Left renal cortex interstitium (tissue), 4 donors: ENCODE measurements at regions not wholly inside any gene's neighbourhood (a gene's known extent, or its start where the extent isn't known, plus 50 kb on each side); places are given as distances from the start of the nearest gene placed in this dataset.
"Not testable (repeated sequence)": the region's sequence is repeated elsewhere in the genome, so short reads cannot be mapped to it uniquely, and the experiment has no call there.

ENCODE experiments used
- DNase-seq, 4 donors: peaks; one replicate each; pipeline ENCODE4 v3.0.0-alpha.2; 2013; ENCODE audit warnings: low read depth in 4 of 4, low spot score in 2 of 4, missing footprints in 1 of 4

DNA sequence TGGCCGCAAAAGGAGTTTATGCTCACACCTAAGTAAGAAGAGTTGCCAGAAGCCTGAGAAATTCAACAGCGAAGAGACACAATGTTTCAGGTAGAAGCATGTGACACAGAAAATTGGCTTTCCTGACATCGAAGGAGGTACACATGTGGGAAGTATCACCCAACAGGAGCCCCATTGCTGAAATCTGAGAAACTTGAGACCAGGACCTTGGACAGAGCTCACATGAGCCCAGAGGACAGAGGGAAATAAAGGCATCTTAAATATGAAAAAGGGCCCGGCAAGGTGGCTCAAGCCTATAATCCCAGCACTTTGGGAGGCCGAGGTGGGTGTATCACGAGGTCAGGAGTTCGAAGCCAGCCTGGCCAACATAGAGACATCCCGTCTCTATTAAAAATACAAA, 304.1 kb upstream of the C16orf82 start:
- peak in 1 of 4 donors; percentile 12 for DNase-seq

DNA sequence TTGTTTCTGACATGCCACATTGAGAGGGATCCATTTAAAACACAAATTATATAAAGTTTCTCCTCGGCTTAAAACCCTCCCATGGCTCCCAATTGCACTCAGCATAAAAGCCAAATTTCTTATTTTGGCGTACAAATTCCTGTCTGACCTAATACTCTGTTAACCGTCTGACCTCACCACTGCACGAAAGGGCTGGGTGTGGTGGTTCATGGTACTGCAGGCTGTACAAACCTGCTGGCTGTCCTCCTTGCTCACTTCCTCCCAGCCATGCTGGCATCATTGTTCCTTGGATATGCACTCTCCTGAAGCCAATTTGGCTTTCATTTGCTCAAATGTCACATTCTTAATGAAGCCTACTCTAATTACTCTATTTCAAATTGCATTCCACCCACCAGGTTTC, 301.6 kb upstream of the C16orf82 start:
- no peak for DNase-seq

DNA sequence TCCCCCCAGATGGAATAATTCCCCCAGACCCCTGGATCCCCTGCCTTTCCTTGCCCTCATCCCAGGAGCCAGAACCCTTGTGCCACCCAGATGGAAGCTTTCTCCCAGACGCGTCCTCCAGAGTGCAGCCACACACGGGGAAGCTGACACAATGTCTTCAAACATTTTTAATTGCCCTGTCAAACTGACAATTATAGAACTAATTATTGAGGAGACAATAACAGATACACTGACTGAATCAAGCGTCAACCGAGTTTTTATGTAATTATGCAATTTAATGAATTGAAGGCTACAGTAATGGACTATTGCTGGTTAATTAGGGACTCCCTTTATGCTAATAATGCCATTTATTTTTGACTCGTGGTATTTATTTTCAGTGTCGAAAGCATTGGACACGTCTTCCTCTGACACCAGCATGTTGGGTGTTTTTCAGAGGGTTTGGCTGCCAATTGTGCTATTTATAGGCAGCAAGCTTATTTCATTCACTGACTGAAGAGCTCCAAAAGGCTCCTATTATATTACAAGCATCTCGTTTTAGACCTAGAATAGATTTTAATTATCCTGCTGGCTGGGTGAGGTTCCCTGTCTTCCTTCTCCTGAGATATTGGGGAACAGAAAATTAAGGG, 298.2 kb upstream of the C16orf82 start:
- DNase-seq, result no peak

DNA sequence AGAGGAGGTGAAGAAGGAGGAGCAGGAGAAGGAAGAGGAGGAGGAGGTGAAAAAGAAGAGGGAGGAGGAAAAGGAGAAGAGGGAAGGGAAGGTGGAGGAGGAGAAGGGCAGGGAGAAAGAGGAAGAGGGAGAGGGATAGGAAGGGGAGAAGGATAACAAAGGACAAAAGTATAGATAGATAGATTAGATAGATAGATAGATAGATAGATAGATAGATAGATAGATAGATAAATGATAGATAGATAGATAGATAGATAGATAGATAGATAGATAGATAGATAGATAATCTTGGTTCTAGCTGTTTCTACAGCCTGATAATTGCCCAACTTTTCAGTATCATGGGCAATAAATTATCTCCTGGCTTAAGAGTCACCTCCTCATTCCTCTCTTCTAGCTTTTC, 296.2 kb upstream of the C16orf82 start:
- no peak for DNase-seq

DNA sequence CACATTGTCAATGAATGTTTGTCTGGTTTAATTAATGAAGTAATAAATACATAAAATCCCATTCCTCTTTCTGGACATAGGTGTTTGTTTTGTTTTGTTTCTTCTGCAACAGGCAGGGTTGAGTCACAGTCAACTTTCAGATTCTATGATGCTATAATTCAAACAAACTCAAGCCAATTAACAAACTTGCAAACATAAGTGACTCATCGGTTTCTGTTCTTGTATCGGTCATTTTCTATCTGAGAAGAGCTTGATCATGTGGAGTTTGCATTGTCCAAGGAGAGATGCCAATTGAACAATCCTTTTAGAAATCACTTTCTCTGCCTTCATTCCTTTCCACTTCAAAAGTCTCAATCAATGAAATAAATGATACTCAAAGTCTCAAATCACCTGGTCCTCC, 294.2 kb upstream of the C16orf82 start:
- DNase-seq, result no peak

DNA sequence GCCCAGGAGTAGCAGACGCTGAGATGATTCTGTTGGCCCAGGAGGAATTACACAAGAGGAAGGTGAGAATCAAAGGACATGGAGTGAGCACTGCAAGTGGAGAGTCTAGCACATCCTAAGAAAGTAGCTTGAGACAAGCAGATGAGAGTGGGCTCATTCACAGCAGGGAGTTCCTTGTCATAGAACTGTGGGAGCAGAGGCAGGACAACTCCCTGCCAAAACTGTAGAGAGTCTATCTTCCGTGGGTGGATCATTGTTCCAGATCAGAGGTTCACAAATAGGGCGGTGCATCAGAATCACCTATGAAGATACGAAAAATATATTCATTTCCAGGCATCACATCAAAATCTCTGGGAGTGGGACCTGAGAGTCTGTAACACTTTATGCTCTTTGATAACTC, 288.9 kb upstream of the C16orf82 start:
- DNase-seq, result no peak

DNA sequence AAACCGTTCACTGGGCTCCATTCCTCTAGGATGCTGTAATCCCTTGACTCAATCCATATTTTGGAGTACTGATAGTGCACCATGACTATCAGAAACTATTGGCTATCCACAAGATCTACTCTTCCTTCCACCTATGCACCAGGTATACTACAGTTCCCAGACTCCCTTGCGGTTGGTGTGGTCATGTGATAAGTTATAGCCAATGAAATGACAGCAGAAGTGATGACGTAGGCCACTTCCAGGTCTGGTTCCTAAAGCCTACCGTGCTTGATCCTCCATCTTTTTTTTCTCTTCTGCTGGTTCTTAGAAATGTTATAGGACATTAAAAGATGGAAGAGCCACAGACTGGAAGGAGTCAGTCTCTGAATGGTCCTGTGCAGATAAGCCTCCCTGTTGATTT, 278.8 kb upstream of the C16orf82 start:
- no peak for DNase-seq

DNA sequence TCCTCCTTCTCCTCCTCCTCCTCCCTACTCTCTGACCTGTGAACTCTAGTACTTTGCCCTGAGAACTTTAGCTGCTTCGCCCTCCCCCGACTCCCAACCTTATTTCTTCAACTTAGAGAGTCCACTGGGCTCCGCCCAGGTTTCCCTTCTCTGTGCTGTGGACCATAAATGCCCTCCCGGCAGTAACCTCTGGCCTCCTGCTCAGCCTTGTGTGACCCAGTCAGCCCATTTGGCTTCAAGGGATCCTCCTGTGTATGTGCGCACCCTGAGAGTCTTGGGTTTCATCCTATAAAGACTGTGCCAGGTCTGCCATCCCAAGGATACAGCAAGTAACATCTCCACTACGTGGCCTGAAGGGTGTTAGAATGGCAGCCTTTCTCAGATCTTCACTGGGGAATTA, 275.6 kb upstream of the C16orf82 start:
- DNase-seq, result peak in 3 of 4 donors; percentile 6 to 40 (median 14)

DNA sequence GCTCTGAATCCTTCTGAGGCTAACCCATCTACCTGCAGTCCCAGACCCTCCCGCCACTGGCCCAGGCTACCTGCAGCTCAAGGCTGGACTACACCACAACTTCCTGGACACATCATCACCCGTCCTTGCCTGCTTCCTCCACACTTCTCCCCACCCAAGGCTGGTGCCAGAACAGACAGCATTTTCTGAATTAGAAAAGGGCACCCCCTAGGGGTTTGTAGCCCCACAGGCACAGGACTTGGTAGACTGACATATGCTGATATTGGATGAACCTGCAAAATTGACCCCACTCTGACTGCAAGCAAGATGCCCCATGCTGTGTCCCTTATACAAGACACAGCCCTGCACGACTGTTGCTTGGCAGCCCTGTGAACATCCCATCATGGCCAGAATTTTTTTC, 271.5 kb upstream of the C16orf82 start:
- no peak for DNase-seq

DNA sequence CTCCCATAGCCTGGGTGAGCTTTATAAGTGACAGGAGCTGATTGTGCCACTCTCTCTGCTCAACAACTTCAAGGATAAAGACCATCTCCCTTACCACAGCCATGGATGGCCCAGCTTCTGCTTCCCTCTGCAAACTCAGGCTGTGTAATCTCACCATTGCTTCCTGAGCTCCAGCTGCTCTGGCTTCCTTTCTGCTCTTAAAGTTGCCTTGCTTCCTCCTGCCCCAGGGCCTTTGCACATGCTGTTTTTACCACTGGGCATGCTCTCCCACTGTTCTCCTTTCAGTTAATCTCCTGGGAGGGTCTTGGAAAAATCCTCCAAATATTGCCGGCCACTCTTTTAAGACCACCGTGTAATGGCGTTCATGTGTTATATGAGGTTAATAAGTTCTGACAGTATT, 265.1 kb upstream of the C16orf82 start:
- no peak for DNase-seq

DNA sequence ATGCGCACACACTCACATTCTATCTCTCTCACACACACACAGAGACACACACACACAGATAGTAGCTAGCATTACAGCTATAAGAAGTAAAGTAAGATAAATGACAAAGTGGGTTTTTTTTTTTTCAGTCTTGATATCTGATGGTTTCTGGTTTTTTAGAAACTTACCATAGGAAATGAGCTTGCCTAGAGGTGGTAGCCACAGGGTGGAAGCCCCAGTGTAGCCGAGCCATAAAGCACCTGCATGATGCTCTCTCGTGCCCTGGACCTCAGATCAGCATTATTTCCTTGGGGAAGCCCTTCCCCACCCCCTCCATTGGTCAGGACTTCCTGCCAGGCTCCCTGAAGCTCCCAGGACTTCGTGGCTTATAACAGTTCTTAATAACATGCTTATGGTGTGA, 264.3 kb upstream of the C16orf82 start:
- DNase-seq, result no peak

DNA sequence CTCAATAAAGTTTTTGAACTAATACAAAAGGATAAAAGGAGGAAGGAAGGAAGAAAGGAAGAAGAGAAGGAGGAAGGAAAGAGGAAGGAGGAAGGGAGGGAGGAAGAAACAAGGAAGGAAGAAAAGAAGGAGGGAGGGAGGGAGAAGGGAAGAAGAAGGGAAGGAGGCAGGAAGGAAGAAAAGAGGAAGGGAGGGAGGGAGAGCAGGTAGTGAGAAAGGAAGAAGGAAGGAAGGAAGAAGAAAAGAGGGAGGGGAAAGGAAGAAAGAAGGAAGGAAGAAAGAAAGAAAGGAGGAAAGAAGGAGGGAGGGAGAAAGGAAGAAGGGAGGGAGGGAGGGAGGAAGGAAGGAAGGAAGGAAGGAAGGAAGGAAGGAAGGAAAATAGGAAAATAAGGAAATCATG, 263.8 kb upstream of the C16orf82 start:
- DNase-seq, result no peak

DNA sequence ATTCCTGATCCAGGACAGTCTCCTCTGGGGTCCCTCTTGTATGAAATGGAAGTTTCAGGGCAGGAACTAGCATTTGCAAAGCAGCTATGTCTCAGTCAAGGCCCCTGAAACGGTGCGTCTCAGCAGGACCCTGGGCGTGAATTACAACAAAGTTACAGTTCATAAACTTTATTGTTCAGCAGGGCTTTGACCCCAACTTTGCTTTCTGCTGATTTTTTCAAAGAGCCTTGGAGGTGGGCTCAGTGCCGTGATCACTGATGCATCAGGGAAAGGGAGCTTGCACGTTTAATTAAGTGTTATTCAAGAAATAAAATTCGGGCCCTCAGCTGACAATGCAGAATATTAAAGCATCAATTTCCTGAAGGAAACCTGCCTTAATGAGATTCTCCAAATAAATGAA, 260.1 kb upstream of the C16orf82 start:
- peak; percentile 19 to 49 (median 38) for DNase-seq

DNA sequence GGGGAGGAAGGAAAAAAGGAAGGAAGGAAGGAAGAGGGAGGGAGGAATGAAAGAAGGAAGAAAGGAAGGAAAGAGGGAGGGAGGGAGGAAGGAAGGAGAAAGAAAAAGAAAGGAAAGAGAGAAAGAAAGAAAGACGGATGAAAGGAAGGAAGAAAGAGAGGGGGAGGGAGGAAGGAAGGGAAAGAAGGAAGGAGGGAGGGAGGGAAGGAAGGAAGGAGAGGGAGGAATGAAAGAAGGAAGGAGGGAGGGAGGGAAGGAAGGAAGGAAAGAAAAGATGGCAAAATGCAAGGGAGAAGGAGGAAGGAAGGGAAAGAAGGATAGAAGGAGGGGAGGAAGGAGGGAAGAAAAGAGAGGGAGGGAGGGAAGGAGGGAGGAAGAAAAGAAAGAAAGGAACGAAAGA, 257.3 kb upstream of the C16orf82 start:
- no peak for DNase-seq

DNA sequence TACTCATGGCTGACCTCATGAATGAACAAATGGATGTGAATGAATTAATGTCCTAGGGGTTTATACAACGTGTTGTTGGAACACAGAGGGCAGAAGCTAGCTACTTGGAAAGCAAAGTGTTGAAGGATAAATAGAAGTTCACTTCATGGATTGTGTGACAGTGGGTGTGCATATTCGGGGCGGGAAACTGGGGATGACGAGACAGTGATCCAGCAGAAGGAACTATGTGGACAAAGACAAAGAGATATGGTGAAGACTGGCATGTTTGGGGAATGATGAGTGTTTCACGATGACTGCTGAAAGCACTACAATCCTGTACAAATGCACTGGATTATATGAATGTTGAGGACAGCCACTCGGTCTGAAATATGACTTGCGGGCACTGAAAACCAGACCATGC, 250.5 kb upstream of the C16orf82 start:
- DNase-seq, result no peak

DNA sequence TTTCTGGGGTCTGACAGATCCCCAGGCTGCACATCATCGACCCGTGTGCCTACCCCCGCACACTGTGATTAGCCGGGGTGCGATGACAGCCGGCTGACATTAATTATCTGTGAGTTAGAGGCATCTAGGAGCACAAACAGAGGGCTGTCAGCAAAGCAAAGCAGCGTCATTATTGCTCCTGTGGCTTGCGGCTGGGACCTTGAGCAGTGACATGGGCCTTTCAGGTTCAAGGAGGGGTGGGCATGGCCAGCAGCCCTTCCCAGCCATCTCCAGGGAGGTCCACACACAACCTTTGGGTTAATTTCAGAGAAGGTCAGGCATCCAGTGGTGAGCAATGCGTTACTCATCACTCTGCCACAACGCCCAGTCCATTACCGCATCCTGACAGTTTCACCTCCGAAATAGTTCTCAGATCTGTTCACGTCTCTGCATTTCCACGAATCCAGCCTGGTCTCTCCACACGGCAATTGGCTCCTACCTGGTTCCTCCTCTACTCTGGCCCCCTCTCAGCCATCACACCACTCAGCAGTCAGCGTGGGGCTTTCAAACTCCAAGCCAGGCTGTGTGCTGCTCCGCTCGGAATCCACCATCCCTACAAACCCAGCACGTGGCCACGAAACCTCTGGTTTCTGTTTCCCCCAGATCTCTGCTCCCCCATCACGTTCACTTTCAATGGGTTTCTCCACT, 249.7 kb upstream of the C16orf82 start:
- no peak for DNase-seq

DNA sequence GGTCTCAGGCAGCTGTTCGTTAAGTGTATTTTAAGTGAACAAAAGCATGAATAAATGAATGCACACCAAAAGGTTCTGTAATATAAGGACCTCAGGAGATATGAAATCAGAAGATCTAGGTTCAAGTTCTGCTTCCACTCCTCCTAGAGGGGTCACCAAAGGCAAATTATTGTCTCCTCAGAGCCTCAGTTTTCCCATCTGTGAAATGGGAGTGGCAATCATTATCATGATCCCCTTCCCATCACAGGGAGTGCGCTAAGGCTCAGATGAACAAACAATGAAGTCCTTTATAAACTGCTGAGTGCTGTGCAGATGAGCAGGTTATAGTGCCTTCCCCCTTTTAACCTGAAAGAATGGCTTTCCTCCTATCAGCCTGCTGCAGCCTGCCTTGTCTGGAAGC, 248.3 kb upstream of the C16orf82 start:
- DNase-seq, result no peak

DNA sequence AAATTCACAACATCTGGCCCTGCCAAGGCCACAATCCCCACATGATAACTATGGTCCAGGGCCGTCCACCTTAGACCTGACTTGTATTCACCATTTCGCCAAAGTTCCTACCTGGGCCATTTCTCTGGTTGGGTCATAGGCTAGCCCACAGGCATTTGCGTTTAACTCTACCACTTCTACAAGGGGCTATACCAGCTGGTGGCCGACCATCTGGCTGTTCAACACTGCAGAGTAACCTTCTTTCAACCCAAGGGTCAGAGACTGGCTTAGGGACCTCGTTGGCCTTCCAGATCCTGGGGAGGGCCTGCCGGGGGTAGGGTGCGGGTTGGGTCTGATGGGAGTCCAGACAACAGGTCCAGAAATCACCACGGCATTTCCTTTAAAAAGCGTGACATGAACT, 242.3 kb upstream of the C16orf82 start:
- DNase-seq, result no peak

DNA sequence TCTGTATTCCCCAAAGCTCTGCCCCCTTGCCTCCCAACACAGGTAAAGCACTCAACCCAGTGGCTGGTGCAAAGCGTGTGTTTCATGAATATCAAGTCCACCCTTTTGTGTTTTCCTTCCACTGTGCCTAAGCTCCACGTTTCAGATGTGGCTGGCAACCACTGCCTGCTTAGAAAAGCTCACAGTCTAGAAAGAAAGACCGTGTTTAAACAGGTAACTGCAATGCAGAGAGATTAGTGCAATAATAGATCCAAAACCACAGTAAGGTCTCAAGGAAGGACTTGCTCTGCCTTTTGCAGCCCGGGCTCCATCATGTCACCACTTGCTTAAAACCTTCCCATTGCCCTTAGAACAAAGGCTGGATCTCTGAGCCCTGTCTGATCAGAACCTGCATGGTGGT, 240.2 kb upstream of the C16orf82 start:
- DNase-seq, result no peak

DNA sequence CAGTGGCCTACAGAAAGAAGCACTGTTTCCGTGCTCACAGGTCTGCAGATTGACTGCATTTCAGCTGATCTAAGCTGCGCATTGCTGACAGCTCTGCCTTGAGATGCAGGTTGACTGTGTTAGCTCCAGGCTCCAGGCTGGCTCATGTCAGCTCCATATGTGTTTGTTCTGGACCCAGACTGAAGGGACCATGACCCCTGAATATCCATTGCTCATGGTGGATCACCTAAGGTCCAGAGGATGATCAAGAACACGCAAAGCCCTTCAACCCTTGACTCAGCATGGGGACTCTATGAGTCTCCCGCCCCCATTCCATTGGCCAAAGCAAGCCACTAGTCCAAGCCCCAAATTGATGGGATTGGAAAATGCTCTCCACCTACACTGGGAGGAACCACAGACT, 239.3 kb upstream of the C16orf82 start:
- no peak for DNase-seq

DNA sequence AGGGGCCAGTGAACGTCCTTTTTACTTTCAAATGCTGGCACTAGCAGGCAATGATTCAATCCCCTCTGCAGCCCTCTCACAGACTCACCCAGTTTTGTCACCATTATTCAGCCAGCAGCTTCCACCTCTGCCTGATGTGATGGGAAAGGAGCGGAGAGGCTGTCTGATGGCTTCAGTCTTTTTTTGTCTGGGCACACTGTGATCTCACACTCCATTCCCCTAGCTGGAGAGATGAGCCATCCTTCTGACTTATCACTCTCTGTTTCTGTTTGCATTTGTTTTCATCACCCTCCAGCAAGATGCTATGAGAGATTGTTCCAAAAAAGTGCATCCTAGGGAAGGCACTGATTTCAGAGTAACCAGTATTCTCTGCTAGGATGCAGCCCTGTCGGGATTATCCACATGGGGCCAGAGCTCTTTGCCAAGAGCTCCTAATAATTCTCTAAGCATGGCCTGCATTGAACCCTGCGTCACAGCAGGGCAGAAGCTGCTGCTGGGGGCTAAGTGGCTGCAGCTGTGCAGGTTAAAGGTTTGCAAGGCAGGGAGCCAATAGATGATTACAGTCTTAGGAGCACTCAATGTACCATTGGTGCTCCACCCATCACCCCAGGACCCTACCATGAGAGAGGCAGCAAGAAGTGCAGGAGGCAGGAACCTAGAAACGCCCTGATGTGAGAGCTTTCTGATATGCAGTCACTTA, 236.1 kb upstream of the C16orf82 start:
- DNase-seq, result no peak

DNA sequence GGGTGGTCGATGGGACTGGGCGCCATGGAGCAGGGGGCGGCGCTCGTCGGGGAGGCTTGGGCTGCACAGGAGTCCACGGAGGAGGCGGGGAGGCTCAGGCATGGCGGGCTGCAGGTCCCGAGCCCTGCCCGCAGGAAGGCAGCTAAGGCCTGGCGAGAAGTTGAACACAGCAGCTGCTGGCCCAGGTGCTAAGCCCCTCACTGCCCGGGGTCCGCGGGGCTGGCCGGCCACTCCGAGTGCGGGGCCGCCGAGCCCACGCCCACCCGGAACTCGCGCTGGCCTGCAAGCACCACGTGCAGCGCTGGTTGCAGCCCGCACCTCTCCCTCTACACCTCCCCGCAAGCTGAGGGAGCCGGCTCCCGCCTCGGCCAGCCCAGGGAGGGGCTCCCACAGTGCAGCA, 230.6 kb upstream of the C16orf82 start:
- not testable (repeated sequence) for DNase-seq
